GM21367 (cell line): ENCODE measurements at regions not wholly inside any gene's neighbourhood (a gene's known extent, or its start where the extent isn't known, plus 50 kb on each side); places are given as distances from the start of the nearest gene placed in this dataset.

Experiments
- ATAC-seq: cut with Tn5 transposase; IDR thresholded peaks from one replicate; pipeline ENCODE4 v1.9.1; 2021; ENCODE audit not compliant: unreplicated experiment

DNA sequence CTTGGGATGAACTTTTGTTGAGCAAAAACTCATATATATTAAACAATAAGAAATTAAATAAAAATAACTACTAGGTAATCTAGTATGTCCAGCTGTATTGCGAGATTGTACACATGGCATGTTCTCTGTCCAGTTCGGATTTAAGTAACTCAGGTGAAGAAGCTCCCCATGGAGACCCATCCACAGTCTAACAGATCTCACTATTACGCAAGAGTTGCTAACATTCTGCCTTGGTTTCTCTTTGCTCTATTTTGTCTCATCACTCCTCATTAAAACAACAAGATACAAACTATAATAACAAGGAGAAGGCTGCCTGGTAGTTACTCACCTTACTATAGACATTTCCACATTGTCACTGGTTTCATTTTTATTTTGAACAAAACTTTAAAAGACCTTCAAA is 1372.3 kb upstream of the CELF2 start:
- ATAC-seq = no peak

DNA sequence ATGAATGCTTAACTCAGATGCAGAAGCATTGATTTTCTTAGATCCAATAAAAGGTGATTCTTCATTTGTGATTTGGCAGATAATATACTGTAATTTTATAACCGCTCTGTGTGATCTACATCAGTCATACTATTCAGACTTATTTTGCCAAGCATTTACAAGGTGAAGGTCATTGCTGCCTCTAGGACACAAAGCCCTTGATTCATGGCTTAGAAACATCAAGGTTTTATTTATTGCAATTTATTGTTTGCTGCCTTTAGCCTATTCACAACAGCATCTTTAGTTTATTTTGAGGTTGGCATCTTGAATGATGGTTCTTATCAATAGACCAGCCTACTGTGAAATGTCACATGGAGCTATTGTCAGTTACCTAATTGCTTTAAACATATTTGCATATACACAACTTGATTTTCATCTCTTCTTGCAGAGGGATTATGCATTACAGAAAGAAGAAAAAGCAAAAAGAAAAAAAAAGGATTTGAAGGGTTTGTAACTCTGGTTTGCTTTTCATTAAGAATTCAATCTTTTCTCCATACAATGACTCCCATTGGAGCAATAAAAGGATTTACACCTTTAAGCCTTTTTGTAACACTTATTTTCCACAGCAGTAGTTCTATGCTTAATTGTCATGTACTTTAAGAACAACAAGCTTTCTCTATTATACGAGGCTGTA is 1371.6 kb upstream of the CELF2 start:
- ATAC-seq = no peak

- no peak for ATAC-seq
Observed at GRCh38 chr10:9654261-9654660, 1363.4 kb upstream of the CELF2 start.

DNA sequence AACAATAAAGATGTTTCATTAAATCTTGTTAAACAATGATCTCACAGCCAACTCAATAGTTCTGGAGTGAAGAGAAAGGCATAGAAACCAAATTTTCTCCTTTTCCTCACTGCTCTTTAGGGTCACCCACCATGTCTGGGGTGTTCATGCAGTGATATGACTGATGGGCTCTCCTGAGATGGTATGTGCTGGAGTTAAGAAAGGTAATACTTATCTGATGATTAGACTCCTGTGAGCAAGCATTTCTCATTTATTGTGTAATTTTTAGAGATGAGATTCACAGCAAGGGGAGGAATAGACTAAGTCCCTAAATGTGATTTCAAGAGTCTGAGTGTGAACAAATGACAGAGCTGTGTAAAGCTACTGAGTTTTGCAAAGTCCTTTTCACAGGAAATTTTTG is 1361.3 kb upstream of the CELF2 start:
- no peak for ATAC-seq

DNA sequence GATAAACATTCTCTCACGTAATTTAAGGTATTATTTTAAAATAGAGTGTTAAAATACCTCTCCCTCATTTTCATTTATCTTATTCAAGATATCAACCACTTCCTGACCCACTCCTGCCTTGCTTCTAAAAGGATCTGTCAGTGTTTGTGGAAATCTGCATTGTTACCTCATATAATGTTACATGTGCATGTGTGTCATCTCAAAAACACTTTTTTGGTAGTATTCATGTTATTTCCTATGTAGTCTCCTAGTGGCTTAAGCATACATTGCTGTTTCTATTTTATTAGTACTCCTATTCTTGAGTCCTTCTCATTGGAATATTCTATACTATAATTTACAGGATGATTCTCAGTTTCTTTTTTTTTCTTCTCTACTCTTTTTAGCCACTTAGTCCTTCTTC is 1360.7 kb upstream of the CELF2 start:
- no peak for ATAC-seq

DNA sequence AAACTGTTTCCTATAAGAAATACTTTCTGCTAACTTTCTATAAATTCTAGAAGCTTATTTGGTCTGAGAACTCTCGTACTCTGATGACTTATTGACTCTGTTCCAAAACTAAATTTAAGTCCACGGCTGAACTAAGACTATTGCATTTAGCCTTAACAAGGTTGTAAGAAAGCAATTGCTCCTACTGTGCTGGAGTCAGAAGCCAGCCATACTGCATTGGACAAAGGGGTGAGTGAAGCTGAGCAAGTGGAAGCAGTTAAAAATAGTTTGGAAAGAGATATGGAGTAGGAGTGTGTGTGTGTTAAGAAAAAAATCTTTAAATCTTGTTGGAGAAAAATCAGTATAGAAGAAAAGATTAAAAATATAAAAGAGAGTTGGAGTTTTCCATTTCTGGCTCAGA is 1360.1 kb upstream of the CELF2 start:
- no peak for ATAC-seq

- ATAC-seq = no peak
Observed at GRCh38 chr10:9668411-9668810, 1349.3 kb upstream of the CELF2 start.

DNA sequence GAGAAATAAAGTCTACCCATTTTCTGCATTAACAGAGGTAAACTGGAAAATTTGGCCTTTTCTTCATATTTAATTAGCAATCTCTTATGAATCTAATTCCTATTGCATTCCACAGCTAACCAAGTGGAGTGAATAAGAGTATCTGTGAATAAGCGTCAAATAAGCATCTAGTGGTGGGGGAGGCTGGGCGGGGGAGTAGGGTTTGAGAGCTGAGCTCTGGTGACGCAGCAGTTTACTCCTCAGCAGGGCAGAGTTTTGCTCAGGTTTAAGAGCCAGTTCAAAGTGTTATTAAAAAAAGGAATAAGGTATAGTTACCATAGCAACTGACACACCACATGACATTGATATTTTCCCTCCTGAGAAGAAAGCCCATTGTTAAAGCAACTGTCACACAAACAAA is 1346.8 kb upstream of the CELF2 start:
- ATAC-seq = no peak

DNA sequence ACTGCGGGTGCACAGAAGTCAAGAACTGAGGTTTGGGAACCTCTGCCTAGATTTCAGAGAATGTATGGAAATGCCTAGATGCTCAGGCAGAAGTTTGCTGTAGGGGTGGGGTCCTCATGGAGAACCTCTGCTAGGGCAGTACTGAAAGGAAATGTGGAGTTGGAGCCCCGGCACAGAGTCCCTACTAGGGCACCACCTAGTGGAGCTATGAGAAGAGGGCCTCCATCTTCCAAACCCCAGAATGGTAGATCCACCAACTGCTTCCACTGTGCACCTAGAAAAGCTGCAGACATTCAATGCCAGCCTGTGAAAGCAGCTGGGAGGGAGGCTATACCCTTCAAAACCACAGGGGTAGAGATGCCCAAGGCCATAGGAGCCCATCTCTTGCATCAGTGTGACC is 1336.0 kb upstream of the CELF2 start:
- no peak for ATAC-seq

DNA sequence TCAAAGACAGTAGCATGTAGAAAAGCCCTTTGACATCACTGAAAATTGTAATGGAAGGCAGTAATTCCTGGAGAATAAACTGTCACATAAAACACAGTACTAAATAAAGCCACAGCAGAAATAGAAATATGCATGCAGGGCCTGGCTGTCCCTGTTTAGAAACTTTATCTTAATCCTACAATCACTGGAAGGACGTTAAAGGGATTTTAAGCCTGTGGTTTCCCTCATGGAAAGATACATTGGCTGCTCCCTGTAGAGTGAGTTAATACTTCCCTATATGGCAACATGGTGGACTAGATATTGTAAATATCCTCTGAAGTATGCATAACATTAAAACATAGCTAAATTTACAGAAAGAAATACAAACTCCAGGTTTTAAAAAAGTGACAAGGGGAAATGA is 1334.9 kb upstream of the CELF2 start:
- ATAC-seq = no peak

GRCh38 chr10:9684186-9684585 is 1333.5 kb upstream of the CELF2 start:
- no peak for ATAC-seq

- no peak for ATAC-seq
Observed at GRCh38 chr10:9685596-9685995, 1332.1 kb upstream of the CELF2 start.

DNA sequence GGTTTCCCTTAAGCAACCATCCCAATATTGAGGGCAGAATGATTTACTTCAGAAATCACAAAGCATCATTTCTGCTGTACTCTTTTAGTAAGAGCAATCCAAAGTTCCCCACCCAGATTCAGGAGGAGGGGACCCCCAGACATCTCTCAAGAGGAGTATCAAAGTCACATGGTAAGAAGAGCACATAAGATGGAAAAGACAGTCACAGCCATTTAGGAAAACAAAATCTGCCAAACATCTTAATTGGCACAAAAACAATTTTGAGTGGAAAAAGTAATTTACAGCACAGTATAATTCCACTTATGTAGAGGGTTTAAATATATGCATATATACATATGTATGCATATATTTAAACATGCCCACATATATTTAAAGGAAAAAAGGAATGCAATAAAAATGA is 1329.0 kb upstream of the CELF2 start:
- ATAC-seq = no peak

GRCh38 chr10:9707216-9707615 is 1310.5 kb upstream of the CELF2 start:
- ATAC-seq = no peak

- ATAC-seq = no peak
Observed at GRCh38 chr10:9709849-9710248, 1307.8 kb upstream of the CELF2 start.

- no peak for ATAC-seq
Observed at GRCh38 chr10:9712393-9712792, 1305.3 kb upstream of the CELF2 start.

DNA sequence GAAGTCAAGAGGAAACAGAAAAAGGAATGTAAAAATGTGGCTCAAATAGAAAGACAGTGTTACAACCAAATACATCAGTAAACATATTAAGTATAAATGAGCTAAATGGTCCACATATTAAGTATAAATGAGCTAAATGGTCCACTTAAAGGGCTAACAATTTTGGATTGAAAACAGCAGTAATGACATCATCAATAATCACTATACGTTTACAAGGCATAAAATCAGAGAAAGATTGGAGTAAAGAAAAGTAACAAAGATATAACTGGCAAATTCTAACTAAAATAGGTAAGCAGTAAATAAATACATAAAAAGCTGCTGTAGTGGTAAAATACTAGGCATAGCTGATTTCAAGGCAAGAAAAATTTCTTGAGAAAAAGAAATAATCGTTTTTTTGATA is 1298.4 kb upstream of the CELF2 start:
- ATAC-seq = no peak

DNA sequence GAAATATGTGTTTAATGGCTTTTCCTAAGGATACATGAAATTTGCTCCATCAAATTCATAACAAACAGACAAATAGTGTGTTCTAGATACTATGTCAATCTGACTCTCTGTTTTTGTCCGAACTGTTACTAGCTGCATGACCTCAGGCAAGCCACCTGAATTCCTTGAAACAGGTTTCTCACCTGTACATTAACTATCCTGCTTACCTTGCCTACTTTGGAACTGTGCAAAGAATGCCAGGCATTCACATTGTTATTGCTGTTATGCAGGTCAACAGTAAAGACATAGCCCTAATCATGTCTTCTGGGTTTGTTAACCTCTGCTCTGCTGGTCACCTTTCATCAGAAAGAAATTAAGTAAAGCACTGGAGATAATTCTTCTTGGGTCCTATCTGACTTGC is 1283.9 kb upstream of the CELF2 start:
- ATAC-seq = no peak

DNA sequence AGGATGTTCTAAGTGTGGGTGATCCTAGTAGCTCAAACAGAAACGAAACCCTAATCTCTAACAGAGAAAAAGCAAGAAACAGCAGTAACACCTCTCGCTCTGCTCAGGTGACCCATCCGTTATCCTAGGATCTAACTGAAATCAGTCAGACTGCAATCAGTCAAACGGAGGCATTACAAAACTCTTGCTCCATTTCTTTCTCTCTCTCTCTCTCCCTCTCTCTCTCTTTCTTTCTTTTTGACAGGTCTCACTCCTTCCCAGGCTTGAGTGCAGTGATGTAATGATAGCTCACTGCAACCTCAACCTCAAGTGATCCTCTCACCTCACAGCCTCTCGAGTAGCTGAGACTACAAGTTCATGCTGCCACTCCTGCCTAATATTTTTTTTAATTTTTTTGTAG is 1283.5 kb upstream of the CELF2 start:
- ATAC-seq = no peak

GRCh38 chr10:9735731-9736130 is 1281.9 kb upstream of the CELF2 start:
- ATAC-seq = no peak

DNA sequence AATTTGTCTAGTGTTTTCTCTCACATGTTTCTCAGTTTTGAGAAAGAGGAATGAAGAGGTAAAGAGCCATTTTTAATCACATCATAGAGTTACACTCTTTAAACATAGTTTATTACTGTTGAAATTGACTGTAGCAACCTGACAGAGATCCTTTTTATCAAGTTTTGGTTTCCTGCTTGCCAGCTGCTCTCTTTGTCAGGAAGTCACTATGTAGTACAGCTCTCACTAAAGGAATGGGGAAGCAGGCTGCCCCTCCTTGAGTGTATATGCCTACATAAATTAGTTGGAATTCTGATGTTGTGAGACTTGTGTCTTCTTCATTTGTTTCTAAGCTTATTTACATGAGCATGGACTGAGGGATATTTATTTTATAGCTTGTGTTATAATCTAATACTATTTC is 1274.0 kb upstream of the CELF2 start:
- ATAC-seq = no peak

DNA sequence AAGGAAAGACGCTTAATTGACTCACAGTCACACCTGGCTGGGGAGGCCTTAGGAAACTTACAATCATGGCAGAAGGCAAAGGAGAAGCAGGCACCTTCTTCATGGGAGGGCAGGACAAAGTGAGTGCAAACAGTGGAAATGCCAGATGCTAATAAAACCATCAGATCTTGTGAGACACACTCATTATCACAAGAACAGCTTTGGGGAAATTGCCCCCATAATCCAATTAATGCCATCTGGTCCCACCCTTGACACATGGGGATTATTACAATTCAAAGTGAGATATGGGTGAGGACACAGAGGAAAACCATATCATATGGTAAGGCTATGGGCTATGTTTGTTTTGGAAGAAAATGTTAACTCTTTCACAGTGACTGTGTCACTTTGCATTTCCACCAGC is 1272.5 kb upstream of the CELF2 start:
- no peak for ATAC-seq

GRCh38 chr10:9757176-9757575 is 1260.5 kb upstream of the CELF2 start:
- no peak for ATAC-seq

GRCh38 chr10:9759596-9759995 is 1258.1 kb upstream of the CELF2 start:
- ATAC-seq = no peak
